ENCODE measurements at regions not wholly inside any gene's neighbourhood (a gene's known extent, or its start where the extent isn't known, plus 50 kb on each side); places are given as distances from the start of the nearest gene placed in this dataset.

- TF ChIP-seq GATA2 (IDR thresholded peaks at IDR 0.05; ENCODE audit: low read depth, low read length) = no peak
- TF ChIP-seq GATA3 (IDR thresholded peaks at IDR 0.05; ENCODE audit: low read depth, low read length) = no peak
Observed at GRCh38 chr5:66427139-66427442, 169.1 kb upstream of the MAST4 start.
